Endothelial cell of umbilical vein (primary cell): ENCODE measurements at regions not wholly inside any gene's neighbourhood (a gene's known extent, or its start where the extent isn't known, plus 50 kb on each side); places are given as distances from the start of the nearest gene placed in this dataset.

ENCODE experiments used
- EZH2 ChIP-seq: IDR thresholded peaks from 2 replicates; pipeline ENCODE4 v1.6.1; 2012; ENCODE audit warnings: borderline replicate concordance, low read depth, mild to moderate bottlenecking, moderate library complexity, low read length, inconsistent platforms; ENCODE audit not compliant: severe bottlenecking
- FOS ChIP-seq: IDR thresholded peaks from 2 replicates; pipeline ENCODE4 v1.6.1; 2011; ENCODE audit warnings: mild to moderate bottlenecking, low read length, moderate library complexity, borderline replicate concordance; ENCODE audit not compliant: insufficient read depth
- GATA2 ChIP-seq: IDR thresholded peaks from 2 replicates; pipeline ENCODE4 v1.7.0; 2011; ENCODE audit warnings: low read depth, mild to moderate bottlenecking, moderate library complexity, mixed read lengths, low read length; ENCODE audit not compliant: insufficient read length, insufficient read depth
- MAX ChIP-seq: IDR thresholded peaks from 2 replicates; pipeline ENCODE4 v1.6.1; 2011; ENCODE audit not compliant: insufficient read depth, insufficient read length
- POLR2A ChIP-seq: IDR thresholded peaks from 2 replicates; pipeline ENCODE4 v1.6.1; 2012; ENCODE audit warnings: low read depth, mild to moderate bottlenecking, control low read depth, low read length
- POLR2AphosphoS5 ChIP-seq: IDR thresholded peaks from 2 replicates; pipeline ENCODE4 v1.6.1; 2012; ENCODE audit warnings: low read depth, mild to moderate bottlenecking, control low read depth, low read length, moderate library complexity; ENCODE audit not compliant: insufficient read depth
- TF ChIP-seq, protein P1 (sequence below), 2 donors: IDR thresholded peaks; 1 replicate in 1 of 2; 2 replicates in 1 of 2; pipeline ENCODE4 v1.5.1; 2011; ENCODE audit warnings: low read length in 2 of 2, mild to moderate bottlenecking in 2 of 2, moderate library complexity in 2 of 2, control low read depth in 1 of 2, inconsistent platforms in 1 of 2, low read depth in 1 of 2; ENCODE audit not compliant: insufficient read depth in 1 of 2; ENCODE audit errors: extremely low read depth in 1 of 2

GRCh38 chr4:28677808-28678207, 1817.2 kb downstream of the STIM2 start:
- TF ChIP-seq, protein P1, sequence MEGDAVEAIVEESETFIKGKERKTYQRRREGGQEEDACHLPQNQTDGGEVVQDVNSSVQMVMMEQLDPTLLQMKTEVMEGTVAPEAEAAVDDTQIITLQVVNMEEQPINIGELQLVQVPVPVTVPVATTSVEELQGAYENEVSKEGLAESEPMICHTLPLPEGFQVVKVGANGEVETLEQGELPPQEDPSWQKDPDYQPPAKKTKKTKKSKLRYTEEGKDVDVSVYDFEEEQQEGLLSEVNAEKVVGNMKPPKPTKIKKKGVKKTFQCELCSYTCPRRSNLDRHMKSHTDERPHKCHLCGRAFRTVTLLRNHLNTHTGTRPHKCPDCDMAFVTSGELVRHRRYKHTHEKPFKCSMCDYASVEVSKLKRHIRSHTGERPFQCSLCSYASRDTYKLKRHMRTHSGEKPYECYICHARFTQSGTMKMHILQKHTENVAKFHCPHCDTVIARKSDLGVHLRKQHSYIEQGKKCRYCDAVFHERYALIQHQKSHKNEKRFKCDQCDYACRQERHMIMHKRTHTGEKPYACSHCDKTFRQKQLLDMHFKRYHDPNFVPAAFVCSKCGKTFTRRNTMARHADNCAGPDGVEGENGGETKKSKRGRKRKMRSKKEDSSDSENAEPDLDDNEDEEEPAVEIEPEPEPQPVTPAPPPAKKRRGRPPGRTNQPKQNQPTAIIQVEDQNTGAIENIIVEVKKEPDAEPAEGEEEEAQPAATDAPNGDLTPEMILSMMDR (IDR thresholded peaks at IDR 0.05; ENCODE audit: extremely low read depth in 1 of 2, insufficient read depth in 1 of 2, low read depth in 1 of 2, low read length in 2 of 2) = no peak
- TF ChIP-seq POLR2A (no peak), EZH2 (no peak), GATA2 (no peak), FOS (no peak), POLR2AphosphoS5 (no peak), MAX (no peak)
